Liver (tissue), 8 donors: ENCODE measurements at regions not wholly inside any gene's neighbourhood (a gene's known extent, or its start where the extent isn't known, plus 50 kb on each side); places are given as distances from the start of the nearest gene placed in this dataset.

Experiments
- DNase-seq: peaks from one replicate; pipeline ENCODE4 v3.0.0-alpha.2; 2017; ENCODE audit warnings: low spot score
- H3K27ac ChIP-seq, 2 donors: one replicate each; pipeline ENCODE4 v1.7.0; 2013; ENCODE audit warnings: inconsistent platforms in 2 of 2, low read length in 2 of 2, control low read depth in 1 of 2, low read depth in 1 of 2, mild to moderate bottlenecking in 1 of 2
- H3K27me3 ChIP-seq, 4 donors: one replicate each; pipeline versions ENCODE4 v1.6.1 to v1.7.0; 2013; ENCODE audit warnings: low read length in 3 of 4, inconsistent platforms in 1 of 4, mild to moderate bottlenecking in 1 of 4, moderate library complexity in 1 of 4; ENCODE audit not compliant: control insufficient read depth in 4 of 4, insufficient read depth in 4 of 4
- H3K36me3 ChIP-seq, 4 donors: one replicate each; pipeline versions ENCODE4 v1.6.1 to v1.7.0; 2013; ENCODE audit warnings: low read length in 3 of 4, mild to moderate bottlenecking in 3 of 4, low read depth in 1 of 4, moderate library complexity in 1 of 4; ENCODE audit not compliant: control insufficient read depth in 4 of 4, insufficient read depth in 3 of 4
- H3K4me1 ChIP-seq, 4 donors: one replicate each; pipeline versions ENCODE4 v1.6.1 to v1.7.0; 2013; ENCODE audit warnings: low read length in 3 of 4, mild to moderate bottlenecking in 3 of 4, moderate library complexity in 1 of 4; ENCODE audit not compliant: control insufficient read depth in 4 of 4, insufficient read depth in 4 of 4
- H3K4me3 ChIP-seq, 3 donors: one replicate each; pipeline versions ENCODE4 v1.6.1 to v1.7.0; 2013; ENCODE audit warnings: low read length in 3 of 3, control low read depth in 1 of 3, low read depth in 1 of 3, mild to moderate bottlenecking in 1 of 3
- H3K9ac ChIP-seq, 2 donors: one replicate each; pipeline ENCODE4 v1.7.0; 2013; ENCODE audit warnings: low read length in 2 of 2, mild to moderate bottlenecking in 2 of 2, moderate library complexity in 2 of 2, control low read depth in 1 of 2, low read depth in 1 of 2
- H3K9me3 ChIP-seq, 4 donors: one replicate each; pipeline versions ENCODE4 v1.6.1 to v1.7.0; 2013; ENCODE audit warnings: low read length in 3 of 4; ENCODE audit not compliant: control insufficient read depth in 4 of 4
- EGR1 ChIP-seq, 2 donors: IDR thresholded peaks; 2 replicates each; pipeline ENCODE4 v1.6.1; 2016 to 2018; ENCODE audit warnings: antibody characterized with exemption in 2 of 2, low read depth in 2 of 2
- FOXA1 ChIP-seq: IDR thresholded peaks from 2 replicates; pipeline ENCODE4 v1.6.1; 2016; ENCODE audit warnings: antibody characterized with exemption
- FOXA2 ChIP-seq: IDR thresholded peaks from 2 replicates; pipeline ENCODE4 v1.6.1; 2016; ENCODE audit warnings: antibody characterized with exemption
- GABPA ChIP-seq, 2 donors: IDR thresholded peaks in 1 of 2; conservative IDR thresholded peaks in 1 of 2; 2 replicates each; pipeline ENCODE4 v1.6.1; 2016; ENCODE audit warnings: antibody characterized with exemption in 2 of 2, mild to moderate bottlenecking in 1 of 2, moderate library complexity in 1 of 2
- HNF4A ChIP-seq, 2 donors: conservative IDR thresholded peaks; 2 replicates each; pipeline ENCODE4 v1.6.1; 2016; ENCODE audit warnings: antibody characterized with exemption in 2 of 2, mild to moderate bottlenecking in 2 of 2
- HNF4G ChIP-seq: IDR thresholded peaks from 2 replicates; pipeline ENCODE4 v1.6.1; 2016; ENCODE audit warnings: antibody characterized with exemption
- JUND ChIP-seq, 2 donors: IDR thresholded peaks; 2 replicates each; pipeline ENCODE4 v1.6.1; 2016; ENCODE audit warnings: antibody characterized with exemption in 2 of 2
- NR2F2 ChIP-seq: IDR thresholded peaks from 2 replicates; pipeline ENCODE4 v1.6.1; 2016; ENCODE audit warnings: antibody characterized with exemption
- RAD21 ChIP-seq, 2 donors: IDR thresholded peaks; 2 replicates each; pipeline ENCODE4 v1.6.1; 2016; ENCODE audit warnings: antibody characterized with exemption in 2 of 2, mild to moderate bottlenecking in 2 of 2
- RXRA ChIP-seq, 2 donors: IDR thresholded peaks; 2 replicates each; pipeline ENCODE4 v1.6.1; 2017 to 2018; ENCODE audit warnings: antibody characterized with exemption in 2 of 2, mild to moderate bottlenecking in 1 of 2
- SP1 ChIP-seq: IDR thresholded peaks from 2 replicates; pipeline ENCODE4 v1.6.1; 2018; ENCODE audit warnings: antibody characterized with exemption, mild to moderate bottlenecking
- TAF1 ChIP-seq: conservative IDR thresholded peaks from 2 replicates; pipeline ENCODE4 v1.6.1; 2016; ENCODE audit warnings: antibody characterized with exemption, mild to moderate bottlenecking
- YY1 ChIP-seq: IDR thresholded peaks from 2 replicates; pipeline ENCODE4 v1.6.1; 2016; ENCODE audit warnings: antibody characterized with exemption, mild to moderate bottlenecking
- WGBS: extraction: QIAGEN DNeasy Blood & Tissue Kit; methylation state at CpG from one replicate; pipeline ENCODE4 v1.1.7; 2013; 5-methylcytosine and 5-hydroxymethylcytosine counted together
- TF ChIP-seq, protein P1 (sequence below): fragments of 150-350 bp; IDR thresholded peaks from 2 replicates; pipeline ENCODE4 v1.5.1; 2017; ENCODE audit warnings: improper control_type of control experiment, low read depth, low read length; ENCODE audit not compliant: missing input control
- TF ChIP-seq, protein P2 (sequence below): IDR thresholded peaks from 2 replicates; pipeline ENCODE4 v1.6.1; 2016; ENCODE audit warnings: antibody characterized with exemption, mild to moderate bottlenecking
- TF ChIP-seq, protein P3 (sequence below): IDR thresholded peaks from 2 replicates; pipeline ENCODE4 v1.6.1; 2016; ENCODE audit warnings: antibody characterized with exemption
- TF ChIP-seq, protein P4 (sequence below): IDR thresholded peaks from 2 replicates; pipeline ENCODE4 v1.6.1; 2016; ENCODE audit warnings: antibody characterized with exemption
- TF ChIP-seq, protein P5 (sequence below): IDR thresholded peaks from 2 replicates; pipeline ENCODE4 v1.6.1; 2016; ENCODE audit warnings: antibody characterized with exemption
- donor health status: healthy.
- donor health status: healthy.
- donor health status: healthy.
- donor health status: healthy.
- donor health status: healthy.

DNA sequence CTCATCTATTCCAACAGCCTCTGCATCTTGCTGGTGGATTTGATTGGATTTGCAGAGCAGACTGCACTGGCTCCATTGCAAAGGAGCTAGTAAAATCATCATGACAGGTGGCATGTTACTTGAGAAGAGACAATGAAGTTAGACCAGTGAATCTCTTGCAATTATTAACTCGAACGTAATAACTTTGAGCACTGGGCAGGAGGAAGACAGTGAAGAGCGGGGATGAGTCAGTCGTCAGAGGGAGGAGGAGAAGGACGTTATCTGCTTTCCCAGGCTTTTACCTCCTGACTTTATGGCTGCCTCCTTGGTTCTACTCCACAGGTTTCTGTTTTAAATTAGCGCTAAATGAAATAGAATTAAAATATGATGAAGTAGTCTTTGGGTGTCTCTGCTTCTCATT is 257.8 kb upstream of the IPO5 start:
- 80% methylated on average over 6 of the region's 6 CpGs for WGBS
- Histone ChIP-seq H3K4me1 (no peaks in the 10 kb centered on the region), H3K27ac (no peak overlapping the region), H3K36me3 (no peaks in the 10 kb centered on the region), H3K9ac (no peak overlapping the region), H3K9me3 (no peaks in the 10 kb centered on the region), H3K4me3 (no peak overlapping the region), H3K27me3 (peaks cover 0 to 2% (median 0%) of the 10 kb centered on the region in 4 donors)
- TF ChIP-seq, protein P1, sequence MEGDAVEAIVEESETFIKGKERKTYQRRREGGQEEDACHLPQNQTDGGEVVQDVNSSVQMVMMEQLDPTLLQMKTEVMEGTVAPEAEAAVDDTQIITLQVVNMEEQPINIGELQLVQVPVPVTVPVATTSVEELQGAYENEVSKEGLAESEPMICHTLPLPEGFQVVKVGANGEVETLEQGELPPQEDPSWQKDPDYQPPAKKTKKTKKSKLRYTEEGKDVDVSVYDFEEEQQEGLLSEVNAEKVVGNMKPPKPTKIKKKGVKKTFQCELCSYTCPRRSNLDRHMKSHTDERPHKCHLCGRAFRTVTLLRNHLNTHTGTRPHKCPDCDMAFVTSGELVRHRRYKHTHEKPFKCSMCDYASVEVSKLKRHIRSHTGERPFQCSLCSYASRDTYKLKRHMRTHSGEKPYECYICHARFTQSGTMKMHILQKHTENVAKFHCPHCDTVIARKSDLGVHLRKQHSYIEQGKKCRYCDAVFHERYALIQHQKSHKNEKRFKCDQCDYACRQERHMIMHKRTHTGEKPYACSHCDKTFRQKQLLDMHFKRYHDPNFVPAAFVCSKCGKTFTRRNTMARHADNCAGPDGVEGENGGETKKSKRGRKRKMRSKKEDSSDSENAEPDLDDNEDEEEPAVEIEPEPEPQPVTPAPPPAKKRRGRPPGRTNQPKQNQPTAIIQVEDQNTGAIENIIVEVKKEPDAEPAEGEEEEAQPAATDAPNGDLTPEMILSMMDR, result no peak
- no peak for TF ChIP-seq RXRA (IDR thresholded peaks at IDR 0.05)
- TF ChIP-seq NR2F2, result no peak
- TF ChIP-seq, protein P2, sequence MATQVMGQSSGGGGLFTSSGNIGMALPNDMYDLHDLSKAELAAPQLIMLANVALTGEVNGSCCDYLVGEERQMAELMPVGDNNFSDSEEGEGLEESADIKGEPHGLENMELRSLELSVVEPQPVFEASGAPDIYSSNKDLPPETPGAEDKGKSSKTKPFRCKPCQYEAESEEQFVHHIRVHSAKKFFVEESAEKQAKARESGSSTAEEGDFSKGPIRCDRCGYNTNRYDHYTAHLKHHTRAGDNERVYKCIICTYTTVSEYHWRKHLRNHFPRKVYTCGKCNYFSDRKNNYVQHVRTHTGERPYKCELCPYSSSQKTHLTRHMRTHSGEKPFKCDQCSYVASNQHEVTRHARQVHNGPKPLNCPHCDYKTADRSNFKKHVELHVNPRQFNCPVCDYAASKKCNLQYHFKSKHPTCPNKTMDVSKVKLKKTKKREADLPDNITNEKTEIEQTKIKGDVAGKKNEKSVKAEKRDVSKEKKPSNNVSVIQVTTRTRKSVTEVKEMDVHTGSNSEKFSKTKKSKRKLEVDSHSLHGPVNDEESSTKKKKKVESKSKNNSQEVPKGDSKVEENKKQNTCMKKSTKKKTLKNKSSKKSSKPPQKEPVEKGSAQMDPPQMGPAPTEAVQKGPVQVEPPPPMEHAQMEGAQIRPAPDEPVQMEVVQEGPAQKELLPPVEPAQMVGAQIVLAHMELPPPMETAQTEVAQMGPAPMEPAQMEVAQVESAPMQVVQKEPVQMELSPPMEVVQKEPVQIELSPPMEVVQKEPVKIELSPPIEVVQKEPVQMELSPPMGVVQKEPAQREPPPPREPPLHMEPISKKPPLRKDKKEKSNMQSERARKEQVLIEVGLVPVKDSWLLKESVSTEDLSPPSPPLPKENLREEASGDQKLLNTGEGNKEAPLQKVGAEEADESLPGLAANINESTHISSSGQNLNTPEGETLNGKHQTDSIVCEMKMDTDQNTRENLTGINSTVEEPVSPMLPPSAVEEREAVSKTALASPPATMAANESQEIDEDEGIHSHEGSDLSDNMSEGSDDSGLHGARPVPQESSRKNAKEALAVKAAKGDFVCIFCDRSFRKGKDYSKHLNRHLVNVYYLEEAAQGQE, result no peak
- no peak for TF ChIP-seq FOXA1
- no peak for TF ChIP-seq TAF1
- TF ChIP-seq, protein P3, sequence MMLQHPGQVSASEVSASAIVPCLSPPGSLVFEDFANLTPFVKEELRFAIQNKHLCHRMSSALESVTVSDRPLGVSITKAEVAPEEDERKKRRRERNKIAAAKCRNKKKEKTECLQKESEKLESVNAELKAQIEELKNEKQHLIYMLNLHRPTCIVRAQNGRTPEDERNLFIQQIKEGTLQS, result no peak
- TF ChIP-seq JUND (IDR thresholded peaks at IDR 0.05), result no peak
- TF ChIP-seq, protein P4, sequence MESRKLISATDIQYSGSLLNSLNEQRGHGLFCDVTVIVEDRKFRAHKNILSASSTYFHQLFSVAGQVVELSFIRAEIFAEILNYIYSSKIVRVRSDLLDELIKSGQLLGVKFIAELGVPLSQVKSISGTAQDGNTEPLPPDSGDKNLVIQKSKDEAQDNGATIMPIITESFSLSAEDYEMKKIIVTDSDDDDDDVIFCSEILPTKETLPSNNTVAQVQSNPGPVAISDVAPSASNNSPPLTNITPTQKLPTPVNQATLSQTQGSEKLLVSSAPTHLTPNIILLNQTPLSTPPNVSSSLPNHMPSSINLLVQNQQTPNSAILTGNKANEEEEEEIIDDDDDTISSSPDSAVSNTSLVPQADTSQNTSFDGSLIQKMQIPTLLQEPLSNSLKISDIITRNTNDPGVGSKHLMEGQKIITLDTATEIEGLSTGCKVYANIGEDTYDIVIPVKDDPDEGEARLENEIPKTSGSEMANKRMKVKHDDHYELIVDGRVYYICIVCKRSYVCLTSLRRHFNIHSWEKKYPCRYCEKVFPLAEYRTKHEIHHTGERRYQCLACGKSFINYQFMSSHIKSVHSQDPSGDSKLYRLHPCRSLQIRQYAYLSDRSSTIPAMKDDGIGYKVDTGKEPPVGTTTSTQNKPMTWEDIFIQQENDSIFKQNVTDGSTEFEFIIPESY, result no peak
- no peak for TF ChIP-seq FOXA2
- no peak for TF ChIP-seq RAD21 (IDR thresholded peaks at IDR 0.05)
- TF ChIP-seq GABPA (IDR thresholded peaks at IDR 0.05 in 1 of 2, conservative IDR thresholded peaks at IDR 0.05 in 1 of 2), result no peak
- TF ChIP-seq, protein P5, sequence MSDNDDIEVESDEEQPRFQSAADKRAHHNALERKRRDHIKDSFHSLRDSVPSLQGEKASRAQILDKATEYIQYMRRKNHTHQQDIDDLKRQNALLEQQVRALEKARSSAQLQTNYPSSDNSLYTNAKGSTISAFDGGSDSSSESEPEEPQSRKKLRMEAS, result no peak
- TF ChIP-seq HNF4A (conservative IDR thresholded peaks at IDR 0.05), result no peak
- no peak for TF ChIP-seq EGR1 (IDR thresholded peaks at IDR 0.05; ENCODE audit: low read depth in 2 of 2)
- TF ChIP-seq HNF4G, result no peak
- no peak for TF ChIP-seq SP1
- no peak for TF ChIP-seq YY1
- DNase-seq, result no peak
